Activated CD4-positive, alpha-beta T cell treated with anti-CD3 and anti-CD28 coated beads for 1 hour (primary cell): ENCODE measurements at regions not wholly inside any gene's neighbourhood (a gene's known extent, or its start where the extent isn't known, plus 50 kb on each side); places are given as distances from the start of the nearest gene placed in this dataset.

Experiments used
- DNase-seq: peaks from one replicate; pipeline ENCODE4 v3.0.0-alpha.2; 2020

DNA sequence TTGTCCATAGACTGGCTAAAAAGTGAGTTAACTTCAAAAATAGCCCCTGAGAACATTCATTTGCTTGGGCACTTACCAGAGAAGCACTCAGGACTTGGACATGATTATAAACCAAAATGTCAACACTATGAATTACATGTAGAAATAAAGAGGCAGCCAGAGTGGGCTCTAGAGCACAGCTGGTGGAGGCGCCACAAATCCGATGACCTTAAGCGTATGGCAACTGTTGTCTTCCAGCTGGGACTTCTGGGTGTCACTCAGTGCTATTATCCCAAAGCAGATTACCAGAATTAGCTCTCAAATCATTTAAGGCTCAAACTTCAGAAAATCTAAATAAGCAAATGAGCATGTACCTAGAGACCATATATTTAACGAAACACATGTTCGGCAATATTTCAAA is 1255.5 kb upstream of the SLC10A2 start:
- no peak for DNase-seq

DNA sequence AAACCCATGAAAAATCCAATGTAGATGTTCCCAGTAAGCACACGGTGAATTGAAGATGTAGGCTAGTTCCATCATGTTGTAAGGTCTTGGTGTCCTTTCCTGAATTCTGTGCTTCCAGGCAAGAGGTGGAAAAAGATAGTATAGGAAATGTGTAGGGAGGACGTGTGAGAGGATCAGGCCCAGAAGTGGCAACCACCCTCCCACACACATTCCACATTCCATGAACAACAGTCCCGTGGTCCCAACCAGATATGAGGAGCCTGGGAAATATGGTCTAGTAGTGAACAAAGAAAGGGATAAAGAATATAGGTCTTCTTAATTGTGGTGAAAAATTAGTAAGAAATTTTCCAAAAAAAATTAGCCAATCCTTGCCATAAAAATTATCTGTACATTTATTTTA is 1254.2 kb upstream of the SLC10A2 start:
- DNase-seq, result no peak

DNA sequence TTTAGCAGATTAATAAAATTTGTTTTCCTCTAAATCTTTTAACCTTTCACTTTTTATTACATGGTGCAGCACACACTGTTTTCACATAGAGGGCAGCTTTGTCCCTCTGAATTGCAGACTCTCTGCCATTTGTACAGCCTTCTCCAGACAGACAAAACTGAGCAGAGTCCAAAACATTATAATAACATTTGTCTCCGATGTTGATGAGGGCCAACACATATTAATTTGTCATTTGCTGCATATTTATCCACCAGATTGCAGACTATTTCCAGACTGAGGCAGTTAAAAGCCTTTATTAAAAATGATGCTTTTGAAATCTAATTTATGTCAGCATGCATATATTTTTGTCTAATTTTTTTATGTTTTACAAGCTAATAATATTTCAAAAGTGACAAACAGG is 1251.9 kb upstream of the SLC10A2 start:
- no peak for DNase-seq

DNA sequence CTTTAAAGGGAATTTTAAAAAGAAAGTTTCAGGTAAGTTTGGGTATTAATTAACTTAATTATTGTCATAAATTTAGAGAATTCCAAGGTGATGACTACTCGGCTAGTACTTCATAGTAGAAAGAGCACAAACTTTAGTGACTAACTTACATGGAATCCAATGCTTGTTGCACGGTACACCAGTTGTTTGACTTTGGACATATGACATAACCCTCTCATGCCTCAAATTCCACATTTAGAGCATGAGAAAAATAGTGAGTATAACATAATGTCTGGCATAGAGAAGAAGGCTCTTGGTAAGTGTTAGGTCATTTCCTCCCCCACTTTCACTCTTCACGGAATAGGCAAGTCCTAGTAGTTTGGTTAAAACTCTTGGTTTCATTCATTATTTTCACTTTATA is 1249.4 kb upstream of the SLC10A2 start:
- no peak for DNase-seq

DNA sequence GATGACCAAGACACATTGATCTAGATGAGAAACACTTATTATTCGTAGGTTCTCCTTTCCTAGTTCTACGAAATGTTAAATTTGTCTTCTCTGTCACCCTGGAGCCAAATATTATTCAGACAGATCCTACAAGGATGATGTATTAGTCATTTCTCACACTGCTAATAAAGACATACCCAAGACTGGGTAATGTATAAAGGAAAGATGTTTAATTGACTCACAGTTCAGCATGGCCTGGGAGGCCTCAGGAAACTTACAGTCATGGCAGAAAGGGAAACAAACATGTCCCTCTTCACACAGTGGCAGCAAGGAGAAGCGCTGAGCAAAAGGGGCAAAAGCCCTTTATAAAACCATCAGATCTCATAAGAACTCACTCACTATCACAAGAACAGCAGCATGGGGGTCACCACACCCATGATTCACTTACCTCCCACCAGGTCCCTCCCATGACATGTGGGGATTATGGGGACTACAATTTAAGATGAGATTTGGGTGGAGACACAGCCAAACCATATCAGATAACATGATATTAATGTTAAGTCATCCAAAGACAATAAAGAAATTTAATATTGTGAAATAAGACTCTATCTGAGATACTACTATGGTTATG is 1248.8 kb upstream of the SLC10A2 start:
- no peak for DNase-seq

DNA sequence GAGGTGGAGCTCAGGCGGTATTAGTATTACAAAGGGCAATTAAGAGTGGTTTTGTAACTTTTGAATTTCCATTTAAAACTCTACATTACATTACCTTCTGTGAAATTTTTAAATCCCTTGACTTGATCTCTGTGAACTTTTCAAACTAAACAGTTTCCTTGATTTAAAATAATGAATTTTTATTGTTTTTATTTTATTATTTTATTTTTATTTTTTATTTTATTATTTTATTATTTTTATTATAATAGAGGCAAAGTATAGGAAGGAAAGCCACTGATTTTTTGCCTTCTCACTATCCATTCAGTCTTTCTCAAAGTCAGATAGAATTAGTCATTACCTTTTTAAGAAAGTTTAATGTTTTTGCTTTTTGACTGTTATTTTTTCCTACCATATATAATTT is 1248.1 kb upstream of the SLC10A2 start:
- DNase-seq, result no peak

DNA sequence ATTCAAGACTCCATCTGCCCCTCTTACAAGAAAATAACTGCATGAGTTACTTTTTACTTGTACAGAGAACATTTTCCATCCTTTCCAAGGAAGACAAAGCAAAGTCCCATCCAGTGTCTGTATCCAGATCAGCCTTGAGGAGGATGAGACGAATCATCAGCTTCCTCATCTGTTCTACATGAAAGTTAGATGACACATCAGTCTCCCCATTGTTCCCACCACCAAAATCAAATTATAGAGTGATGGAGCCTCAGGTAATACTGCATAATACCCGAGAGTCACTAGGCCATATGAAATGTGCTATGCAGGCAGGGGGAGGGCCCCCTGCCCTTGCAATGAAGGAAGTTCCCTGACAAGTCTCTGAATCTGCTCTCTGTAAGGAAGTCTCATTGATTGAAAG is 1244.6 kb upstream of the SLC10A2 start:
- no peak for DNase-seq

DNA sequence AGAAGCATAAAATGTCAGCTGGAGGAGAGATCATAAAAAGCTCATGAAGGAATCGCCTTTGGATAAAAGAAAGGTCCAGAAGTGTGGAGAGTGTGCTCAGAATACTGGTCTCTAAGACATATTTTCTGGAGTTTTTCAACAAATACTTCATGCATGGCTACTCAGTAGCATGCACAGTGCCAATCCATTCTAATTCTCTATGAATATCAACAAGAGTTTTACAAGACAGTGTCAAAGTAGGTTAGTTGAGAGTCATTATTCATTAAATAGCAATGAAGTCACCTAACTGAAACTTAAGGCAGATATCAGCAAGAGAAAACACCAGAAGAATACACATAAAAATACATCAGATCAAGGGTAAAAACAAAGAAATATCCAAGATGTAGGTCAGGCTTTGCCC is 1243.2 kb upstream of the SLC10A2 start:
- DNase-seq, result no peak

DNA sequence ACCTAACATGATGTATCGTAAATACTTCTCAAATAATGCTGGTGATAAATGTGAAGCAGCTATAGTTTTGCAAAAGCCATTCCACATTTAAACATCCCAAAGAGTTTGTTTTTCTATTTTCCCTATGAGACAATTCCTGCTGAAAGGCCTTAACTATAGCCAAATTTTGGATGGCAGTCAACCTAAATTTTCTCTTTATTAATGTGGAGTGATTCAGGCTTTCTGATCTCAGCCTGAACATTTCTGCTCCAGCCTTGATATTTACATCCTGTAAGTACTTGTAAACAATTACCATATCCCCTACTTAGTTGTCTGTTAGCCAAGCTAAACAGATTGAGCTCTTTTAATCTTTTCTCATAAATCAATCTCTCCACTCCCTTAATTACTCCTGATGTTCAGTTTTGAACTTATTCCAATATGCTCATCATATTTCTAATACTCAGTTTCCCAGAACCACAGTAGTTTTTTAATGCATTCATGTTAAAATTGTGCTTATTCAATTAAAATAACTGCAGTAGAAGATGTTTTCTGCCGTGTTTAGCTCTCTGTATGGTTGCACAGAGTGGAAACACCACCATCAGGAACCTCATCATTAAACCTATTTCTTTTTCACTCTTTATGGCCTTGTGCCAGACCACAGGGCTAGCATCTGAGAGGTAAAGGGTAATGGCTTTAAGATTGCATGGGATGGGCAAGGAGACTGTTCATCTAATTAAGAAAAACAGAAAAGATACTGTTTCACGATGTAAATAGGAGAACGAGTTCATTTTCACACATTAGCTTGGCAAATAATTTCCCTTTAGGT is 1235.2 kb upstream of the SLC10A2 start:
- no peak for DNase-seq

DNA sequence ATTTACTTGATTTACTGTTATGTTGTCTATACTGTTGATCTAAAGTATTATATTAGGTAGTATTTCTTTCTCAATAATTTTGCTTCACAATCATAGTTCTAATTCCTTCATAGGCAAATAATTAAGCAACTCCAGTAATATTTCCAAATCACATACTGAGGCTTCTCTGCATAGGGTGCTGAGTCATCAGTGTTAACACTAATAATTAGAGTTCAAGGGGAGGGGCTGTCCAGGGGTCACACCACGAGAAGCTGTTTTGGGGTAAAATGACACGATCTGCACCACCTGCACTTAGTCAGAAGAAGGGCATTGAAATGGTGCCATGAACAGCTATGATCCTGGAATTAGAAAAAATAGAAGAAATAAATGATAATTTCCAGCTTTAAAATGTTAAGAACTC is 1230.9 kb upstream of the SLC10A2 start:
- no peak for DNase-seq

DNA sequence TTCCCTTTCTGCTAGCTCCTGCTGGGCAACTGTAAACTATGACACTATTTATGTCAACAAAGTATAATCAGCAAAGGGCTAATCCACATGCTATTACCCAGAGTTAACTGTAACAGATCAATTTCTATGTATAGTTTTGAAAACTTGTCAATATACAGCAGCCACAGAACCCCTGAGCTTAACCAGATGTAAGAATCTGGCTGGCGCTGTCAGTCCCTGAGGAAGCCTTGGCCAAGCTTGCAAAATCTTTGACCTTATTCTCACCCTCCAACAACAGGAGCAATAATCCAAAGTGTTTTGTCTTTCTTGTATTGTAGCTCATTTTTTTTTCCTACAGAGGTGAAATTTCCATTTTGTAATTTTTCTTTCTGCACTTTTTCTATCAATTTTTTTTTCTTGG is 1230.1 kb upstream of the SLC10A2 start:
- no peak for DNase-seq

DNA sequence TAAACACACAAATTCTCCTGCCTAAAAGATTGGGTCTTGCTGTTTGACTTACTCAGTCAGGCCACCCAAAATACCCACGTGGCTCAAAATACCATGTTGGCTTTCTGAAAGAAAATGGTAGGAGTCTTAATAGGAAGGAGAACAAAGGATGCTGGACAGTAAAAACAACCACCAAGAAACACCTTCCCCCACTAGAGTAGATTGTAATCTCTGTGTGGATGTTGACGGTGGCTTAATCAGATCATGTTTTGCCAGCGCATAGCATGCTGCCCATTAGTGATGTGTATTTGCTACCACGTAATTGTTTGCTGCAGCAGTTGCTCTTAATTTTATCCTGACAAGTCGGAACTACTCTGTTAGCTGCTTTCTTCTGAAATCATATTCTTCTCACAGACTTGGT is 1229.3 kb upstream of the SLC10A2 start:
- DNase-seq, result no peak

DNA sequence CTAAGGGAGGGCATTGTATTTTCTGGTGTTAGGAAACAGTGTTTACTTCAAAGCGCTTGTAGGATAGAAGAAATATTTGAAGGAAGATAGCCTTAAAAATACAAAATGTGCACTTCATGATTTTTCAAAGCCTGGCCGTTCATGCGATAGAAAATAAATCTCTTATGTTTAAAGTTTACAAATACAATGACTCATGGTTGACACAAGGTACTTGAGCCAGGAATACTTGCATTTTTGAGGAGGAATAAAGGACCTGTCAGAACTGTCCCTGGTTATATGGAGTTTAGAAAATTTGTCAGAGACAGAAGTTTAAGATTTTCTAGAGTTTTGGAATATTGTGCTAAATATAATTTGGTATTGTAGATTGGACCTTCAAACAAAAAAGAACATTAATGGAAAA is 1223.2 kb upstream of the SLC10A2 start:
- no peak for DNase-seq

DNA sequence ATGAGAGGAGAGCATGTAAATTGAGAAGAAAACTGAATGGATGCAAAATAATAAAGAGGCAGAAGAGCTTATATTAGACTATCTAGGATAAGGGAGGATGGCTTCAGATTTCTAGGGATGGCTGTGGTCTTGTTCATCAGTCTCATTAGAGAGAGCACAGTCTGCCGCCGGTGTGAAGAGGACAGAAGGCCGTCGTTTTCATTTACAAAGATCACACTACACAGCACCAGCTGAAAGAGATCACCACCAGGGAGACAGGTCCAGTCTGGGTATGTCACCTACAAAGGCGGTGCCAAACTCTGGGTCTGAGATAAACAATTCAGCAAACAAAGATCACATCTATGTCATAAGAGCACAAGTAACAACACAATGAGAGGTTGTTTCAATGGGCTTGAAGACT is 1222.3 kb upstream of the SLC10A2 start:
- no peak for DNase-seq

DNA sequence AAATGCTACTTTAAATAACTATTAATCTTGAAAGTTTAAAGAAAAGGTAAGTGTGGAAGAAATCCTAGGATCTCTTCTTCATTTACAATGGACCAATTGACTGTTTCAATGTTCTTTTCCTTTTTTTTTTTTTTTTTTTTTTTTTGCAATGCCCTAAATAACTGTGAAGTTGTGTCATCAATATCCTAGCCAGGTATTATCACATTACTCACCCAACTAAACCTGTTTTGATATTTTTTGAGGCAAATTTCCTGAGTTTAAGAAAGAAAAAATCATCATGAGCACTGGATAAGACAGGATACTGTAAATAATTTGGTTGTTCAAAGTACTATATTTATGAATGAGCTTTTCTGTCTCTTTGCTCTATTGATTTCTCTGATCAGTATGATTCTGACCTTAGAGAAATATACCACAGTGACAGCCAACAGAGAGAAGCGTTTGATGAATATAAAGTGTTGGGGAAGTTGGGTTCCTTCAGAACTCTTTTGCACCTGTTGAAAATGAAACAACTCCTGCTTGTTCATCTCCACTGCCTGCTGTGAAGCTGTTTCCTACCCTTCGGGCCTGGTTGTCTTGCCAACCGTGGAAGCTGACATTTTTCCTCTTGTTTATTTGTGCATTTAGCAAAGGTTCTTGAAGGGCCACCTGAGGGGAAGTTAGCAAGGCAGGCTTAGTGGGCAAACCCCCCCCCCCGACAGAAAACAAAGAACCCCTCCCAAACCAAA is 1220.5 kb upstream of the SLC10A2 start:
- DNase-seq, result no peak

DNA sequence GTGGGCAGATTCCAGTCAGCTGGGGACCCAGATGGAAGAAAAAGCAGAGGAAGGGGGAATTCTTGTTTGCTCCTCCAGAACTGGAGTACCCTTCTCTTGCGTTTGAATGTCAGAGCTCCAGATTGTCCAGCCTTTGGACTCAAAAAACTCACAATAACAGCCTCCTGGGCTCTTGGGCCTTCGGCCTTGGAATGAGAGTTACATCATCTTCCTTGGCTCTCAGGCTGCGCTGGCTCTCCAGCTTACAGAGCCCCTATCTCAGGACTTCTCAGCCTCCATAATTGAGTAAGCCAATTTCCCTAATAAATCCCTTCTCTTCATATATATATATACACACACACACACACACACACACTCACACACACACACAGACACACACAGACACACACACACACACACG is 1215.7 kb upstream of the SLC10A2 start:
- DNase-seq, result no peak

DNA sequence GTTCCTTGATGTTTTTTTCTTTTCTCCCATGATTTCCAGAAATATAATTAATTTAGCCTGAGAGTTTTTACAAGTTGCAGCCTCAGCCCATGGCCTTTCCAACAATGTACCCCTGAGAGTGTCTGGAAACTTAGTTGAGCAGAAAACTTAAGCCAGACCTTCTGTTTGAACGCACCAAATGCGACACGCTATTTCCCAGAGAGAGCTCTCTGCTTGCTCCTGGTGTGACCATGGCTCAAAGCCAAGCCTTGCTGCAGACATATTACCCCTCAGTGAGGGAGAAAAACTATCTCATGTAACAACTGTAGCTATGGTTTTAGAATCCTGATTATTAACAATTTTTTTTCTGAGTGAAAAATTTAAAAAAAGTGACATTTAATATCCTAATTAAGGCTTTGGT is 1204.5 kb upstream of the SLC10A2 start:
- no peak for DNase-seq

DNA sequence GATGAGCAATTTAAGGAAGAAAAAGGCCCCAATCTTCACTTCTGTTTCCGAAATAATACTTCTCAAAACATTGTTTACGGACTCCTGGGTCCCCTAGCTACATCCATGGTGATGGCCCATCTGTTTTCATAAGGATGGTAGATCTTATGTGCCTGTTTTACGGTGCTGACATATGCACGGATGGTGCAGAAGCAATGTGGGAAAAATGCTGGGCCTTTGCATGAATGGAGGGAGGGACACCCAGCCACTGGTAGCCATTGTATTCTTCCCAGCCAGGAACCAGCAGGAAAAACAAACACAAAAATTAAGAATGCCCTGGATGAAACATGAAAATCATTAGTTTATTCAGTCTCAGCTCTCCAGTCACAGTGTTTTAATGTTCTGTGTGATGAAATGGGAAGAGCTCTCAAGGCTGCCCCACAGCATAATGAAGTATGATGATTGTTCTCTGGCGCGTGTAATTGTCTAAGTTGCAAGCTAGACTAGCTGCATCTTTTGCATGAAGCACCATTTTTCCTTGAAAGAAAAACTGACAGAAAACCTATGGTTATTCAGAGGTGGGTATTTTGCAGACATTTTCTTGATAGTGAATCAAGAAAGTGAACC is 1201.1 kb upstream of the SLC10A2 start:
- no peak for DNase-seq

DNA sequence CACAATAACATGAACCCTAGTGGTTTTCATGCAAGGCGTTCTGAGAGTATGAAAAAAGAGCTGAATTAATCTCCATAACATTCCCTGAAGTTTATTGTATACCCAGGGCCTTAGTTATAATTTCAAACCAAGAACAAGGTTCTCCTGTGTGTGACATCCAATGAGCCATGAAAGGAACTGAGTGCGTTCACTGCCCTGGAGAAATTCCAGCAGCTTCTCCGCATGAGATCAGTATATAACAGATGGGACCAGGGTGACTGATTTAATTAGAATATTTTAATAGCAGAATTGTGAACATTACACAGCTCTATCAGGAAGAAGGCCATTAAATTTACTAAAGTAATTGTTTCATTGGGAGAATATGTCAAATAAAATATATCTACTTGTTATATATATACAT is 1190.5 kb upstream of the SLC10A2 start:
- DNase-seq, result no peak

DNA sequence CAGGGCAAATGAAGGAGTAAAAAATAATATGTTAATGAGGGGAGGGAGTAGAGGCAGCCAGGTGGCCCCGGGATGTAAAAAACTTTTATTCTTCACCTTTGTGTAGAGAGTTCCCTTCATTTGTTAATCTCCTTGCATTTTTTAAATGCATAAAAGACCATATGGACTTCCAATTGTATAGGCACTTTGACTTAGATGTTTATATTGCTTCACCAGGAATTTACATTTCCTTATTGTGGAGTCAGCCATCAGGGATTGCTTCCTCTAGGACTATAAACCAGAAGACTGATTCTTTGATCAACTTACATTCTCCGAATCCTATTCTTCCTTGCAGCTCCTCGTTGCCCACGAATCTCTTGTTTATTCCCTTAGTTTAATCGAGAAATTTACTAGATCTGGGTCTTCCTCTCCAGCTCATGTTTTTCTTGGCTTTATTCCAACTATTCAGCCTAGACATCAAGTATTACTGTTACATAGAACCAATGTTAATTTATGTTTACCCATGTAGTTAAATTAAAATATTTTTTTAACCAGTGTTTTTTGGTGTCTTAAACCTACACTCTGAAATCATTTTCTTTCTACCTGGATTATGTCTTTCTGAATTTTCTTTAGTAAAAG is 1187.0 kb upstream of the SLC10A2 start:
- DNase-seq, result no peak

DNA sequence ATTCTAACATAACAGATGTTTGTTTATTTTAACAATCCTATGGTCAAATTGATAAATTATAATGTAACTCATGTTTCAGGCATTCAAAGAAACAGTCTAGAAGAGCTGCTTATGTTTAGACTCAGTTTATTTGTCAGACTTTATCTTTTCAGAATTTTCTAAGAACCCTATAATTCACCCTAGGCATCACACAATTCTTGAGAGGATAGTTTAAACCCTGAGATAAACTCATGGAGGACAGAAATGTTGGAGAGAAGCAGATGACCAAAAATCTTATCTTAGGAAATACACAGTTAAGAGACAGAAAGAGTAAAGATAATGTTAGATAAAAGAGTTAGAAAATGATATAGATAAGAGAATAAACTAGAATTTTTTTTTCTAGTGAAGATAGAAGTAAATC is 1185.7 kb upstream of the SLC10A2 start:
- DNase-seq, result no peak

DNA sequence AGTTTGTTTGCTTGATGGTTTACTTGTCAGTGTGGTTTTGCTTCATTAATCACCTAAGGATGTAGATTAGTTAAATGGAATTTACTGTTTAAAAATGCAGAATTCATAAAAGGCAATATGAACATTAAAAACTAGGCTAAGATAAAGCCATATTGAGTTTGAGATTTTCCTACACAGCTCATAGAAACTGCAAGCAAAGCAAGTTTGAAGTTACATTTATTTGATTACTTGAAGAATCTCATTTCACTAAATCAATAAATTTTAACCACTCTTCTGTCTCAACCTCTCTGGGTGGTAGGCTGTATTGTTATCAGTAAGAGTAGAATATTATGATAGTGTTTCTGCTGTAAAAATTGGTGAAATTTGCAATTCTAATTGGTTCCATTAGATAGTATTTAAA is 1180.7 kb upstream of the SLC10A2 start:
- DNase-seq, result no peak

DNA sequence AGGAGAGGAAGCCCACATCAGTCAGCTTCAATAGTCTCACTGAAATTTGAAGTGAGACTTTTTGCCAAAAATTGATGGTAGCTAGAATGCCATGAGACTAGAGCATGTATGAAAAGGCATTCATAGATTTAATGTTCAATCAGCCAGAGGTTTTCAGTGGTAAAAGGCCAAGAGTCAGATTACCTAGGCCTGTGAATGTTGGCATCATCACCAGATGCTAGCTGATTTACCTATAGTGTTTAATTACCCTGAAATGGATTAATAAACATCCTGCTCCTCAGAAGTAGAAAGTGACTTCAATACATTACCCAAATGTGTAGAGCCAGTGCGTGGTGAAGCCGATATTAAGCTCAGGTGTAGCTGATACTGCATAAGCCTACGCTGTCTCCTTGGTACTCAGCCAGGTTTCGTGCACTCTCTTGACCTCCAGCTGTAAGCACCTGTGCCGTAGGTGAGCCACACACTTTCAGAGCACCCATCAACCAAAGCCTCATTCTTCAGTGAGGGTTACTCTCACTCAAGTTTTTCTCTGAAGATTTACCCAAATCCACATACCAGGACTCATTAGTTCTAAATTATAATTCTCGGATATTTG is 1140.3 kb upstream of the SLC10A2 start:
- no peak for DNase-seq
